ENCODE measurements at regions not wholly inside any gene's neighbourhood (a gene's known extent, or its start where the extent isn't known, plus 50 kb on each side); places are given as distances from the start of the nearest gene placed in this dataset.

DNA sequence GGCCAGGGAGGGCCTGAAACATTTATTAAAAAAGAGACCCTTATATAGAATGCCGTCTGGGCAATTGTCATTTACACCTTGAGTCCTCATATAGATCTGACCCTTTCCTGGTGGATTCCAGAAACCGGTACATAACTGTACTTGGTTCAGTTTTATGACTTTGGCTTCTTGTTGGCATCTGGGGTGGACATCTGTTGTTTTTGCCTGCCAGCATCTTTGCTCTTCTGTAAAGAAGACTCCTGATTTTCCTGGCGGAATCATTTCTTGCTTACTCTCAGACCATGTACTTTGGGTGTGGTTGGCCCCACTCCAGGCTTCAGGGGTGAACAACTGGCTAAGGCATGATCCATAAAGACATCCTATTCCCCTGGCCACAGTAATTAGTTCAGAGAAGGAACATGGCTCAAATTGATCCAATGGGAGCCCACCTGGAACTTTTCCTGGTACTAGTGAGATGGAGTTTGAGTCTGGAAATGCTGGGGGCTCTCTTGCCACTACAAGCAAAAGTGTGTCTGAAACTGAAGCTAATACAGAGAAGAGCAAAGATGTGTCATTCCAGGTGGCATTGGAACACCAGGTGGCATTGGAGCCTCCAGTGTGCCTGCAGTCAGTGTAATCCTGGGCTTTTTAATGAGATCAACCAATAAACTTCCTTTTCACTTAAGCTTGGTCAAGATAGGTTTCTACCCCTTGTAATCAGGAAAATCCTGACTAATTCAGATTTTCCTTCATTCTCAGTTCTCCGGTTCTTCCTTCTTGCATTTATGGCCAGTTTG is 332.5 kb upstream of the CAMK1G start:
- no peak for TF ChIP-seq CTCF (IDR thresholded peaks at IDR 0.05)
- no peak for TF ChIP-seq POLR2A (IDR thresholded peaks at IDR 0.05)
